ENCODE measurements at regions not wholly inside any gene's neighbourhood (a gene's known extent, or its start where the extent isn't known, plus 50 kb on each side); places are given as distances from the start of the nearest gene placed in this dataset.

GRCh38 chr1:98075626-98076025 lies 154.8 kb upstream of the DPYD start:
- peak; percentile 76 for DNase-seq (ENCODE audit: low read depth)

- no peak for DNase-seq (ENCODE audit: low read depth)
These were observed 153.0 kb upstream of the DPYD start for GRCh38 chr1:98073823-98074222.

DNA sequence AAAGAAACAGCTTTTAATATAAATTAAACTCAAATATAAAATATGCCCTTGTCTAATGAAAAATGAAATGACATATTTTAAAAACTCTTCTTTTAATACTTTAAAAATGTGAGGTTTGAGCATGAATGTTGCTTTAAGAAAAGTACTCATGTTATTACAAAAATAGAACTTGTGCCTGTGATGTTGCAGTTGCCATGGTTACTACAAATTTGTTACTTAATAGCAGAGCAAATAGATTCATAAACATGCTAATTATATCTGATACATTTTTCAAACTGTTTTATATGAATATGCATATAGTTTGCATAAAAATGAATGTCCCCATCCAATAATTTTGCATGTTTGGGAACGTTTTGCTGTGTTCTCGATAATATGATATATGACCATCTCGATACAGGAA lies 152.3 kb upstream of the DPYD start:
- no peak for DNase-seq (ENCODE audit: low read depth)

- DNase-seq (ENCODE audit: low read depth), result no peak
These were observed 151.2 kb upstream of the DPYD start for GRCh38 chr1:98072047-98072446.

DNA sequence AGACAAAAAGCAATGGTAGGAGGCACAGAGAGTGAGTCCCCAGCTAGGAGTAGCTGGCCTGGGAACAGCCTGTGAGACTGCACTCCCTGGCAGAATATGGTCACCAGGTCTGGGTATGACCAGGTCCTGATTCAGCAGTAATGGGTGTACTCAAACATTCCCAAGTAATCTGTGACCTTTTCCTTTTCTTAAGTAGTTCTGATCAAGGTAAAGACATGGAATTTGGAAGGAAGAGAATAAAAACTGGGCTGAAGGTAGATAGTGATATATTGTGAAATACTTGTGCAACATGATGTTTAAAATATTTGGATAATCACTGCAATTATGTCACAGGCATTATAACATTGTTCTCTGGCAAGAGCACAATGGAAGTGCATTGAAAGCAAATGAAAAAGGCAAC lies 147.2 kb upstream of the DPYD start:
- DNase-seq (ENCODE audit: low read depth), result no peak

GRCh38 chr1:98066911-98067310 lies 146.1 kb upstream of the DPYD start:
- DNase-seq (ENCODE audit: low read depth), result no peak

DNA sequence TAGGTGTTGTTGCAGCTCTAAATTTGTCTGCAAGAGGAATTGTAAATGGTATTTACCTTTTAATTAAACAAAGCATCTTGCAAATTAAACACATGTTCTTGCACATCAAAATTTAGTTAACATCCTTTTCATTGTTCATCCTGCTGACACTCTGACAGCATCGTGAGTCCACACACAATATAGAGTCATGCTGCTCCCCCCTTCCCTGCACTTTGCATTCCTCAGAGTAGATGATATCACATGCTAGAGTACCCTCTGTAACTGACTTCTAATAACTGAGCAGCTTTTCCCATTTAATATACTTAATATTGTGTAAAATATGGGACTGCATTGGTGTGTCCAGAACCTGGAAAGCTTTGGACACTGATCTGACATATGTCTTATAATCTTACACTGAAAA lies 138.8 kb upstream of the DPYD start:
- DNase-seq (ENCODE audit: low read depth), result peak; percentile 25

- no peak for DNase-seq (ENCODE audit: low read depth)
These were observed 137.8 kb upstream of the DPYD start for GRCh38 chr1:98058676-98059075.

- no peak for DNase-seq (ENCODE audit: low read depth)
These were observed 136.5 kb upstream of the DPYD start for GRCh38 chr1:98057236-98057910.

DNA sequence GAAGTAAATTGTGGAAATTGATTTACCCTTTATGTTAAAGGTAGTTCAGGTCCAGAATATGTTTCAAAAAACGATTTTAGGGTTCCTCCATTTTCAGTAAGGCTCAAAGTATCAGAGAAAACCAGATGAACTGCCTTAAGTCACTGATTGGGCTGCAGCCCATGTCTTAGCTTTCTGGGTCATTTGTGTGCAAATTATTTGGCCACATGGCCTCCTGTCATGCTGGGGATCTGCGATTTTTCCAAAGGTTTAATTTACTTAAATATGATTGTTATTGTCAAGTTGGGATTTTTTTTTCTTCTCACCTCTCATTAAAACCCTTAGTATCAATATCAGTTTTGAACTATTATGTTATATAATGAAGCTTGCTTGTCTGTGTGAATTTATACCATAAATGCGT lies 135.9 kb upstream of the DPYD start:
- DNase-seq (ENCODE audit: low read depth), result no peak

GRCh38 chr1:98055457-98055856 lies 134.6 kb upstream of the DPYD start:
- DNase-seq (ENCODE audit: low read depth), result no peak

GRCh38 chr1:98054786-98055185 lies 134.0 kb upstream of the DPYD start:
- no peak for DNase-seq (ENCODE audit: low read depth)

GRCh38 chr1:98054367-98054701 lies 133.5 kb upstream of the DPYD start:
- DNase-seq (ENCODE audit: low read depth), result no peak

DNA sequence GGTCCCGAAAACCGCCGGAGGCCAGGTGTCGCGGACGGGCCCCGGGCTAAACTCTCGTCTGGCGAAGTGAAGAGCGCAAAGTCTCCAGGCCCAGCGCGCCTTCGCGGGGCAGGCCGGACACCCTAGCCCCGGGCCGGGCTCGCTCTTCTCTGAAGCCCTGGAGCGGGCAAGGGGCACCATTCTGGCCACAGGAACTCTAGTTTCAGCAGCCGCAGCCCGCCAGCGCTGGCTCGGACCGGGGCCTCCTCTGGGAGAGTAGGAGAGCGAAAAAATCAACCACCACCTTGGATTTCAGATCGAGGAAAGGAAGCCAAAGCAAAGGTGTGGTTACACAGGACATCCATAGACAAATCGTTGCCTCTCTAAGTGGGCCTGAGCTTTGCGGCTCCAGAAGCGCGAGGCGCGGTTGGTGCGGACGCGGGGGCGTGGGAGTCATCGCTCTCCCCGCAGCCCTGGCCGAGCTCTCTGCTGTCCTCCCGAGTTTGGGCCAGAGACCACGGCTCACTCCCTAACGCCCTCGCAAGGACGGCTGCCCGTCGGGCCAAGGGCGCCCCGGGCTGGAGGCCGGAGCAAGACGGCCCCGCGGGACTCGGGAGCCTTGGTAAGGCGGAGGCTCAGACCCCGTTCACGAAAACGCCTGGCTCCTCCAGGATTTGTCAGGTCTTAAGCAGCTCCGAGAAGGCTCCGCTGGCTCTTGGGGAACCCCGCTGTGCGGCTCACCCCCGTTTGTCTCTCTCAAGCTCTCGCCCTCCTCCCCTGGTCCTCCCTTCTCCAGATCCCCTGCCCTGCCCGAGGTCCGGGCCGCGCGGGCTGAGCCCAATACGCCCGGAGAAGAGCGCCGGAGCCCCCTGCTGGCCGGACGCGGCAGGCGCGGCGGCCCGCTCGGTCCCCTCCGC lies 132.9 kb upstream of the DPYD start:
- DNase-seq (ENCODE audit: low read depth), result peak; percentile 80

- peak; percentile 76 for DNase-seq (ENCODE audit: low read depth)
These were observed 130.3 kb upstream of the DPYD start for GRCh38 chr1:98051065-98051675.

DNA sequence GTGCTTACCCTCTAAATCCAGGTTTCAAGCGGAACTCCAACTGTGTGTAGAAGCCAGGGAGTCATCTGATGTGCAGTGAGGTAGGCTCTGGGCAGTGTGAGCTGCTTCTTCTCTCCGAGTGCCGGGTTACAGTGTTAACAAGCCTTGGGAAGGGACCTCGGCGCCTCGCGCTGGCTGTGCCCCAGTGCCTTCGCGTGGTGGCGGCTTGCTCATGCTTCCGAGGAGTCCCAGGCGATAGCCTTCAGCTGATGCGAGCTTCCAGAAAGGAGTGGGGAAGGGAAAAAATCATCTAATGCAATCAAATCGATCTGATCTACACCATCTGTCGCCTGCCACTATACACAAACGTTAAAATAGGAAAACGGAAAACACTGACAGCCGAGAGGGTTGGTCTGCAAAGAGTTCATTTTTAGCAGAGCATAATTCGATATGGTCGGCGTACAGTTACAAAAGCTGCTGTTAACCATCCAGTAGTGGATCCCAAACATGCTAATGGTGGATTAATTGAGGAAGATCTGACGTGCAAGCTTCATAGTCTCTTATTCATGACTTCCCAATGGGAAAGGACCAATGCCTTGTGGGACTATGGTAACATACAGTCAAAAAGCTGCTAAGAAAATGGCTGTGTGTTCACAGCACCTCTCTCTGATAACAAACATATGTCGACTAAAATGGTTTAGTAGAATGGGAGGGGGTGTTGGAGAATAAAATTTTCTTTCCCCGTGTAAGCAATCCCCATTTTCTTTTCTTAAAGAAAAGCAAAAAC lies 128.7 kb upstream of the DPYD start:
- DNase-seq (ENCODE audit: low read depth), result peak; percentile 68

- DNase-seq (ENCODE audit: low read depth), result no peak
These were observed 128.0 kb upstream of the DPYD start for GRCh38 chr1:98048751-98049325.

- DNase-seq (ENCODE audit: low read depth), result peak; percentile 87
These were observed 127.4 kb upstream of the DPYD start for GRCh38 chr1:98048244-98048643.

GRCh38 chr1:98047171-98047570 lies 126.3 kb upstream of the DPYD start:
- DNase-seq (ENCODE audit: low read depth), result no peak

GRCh38 chr1:98045767-98046641 lies 125.2 kb upstream of the DPYD start:
- peak; percentile 34 for DNase-seq (ENCODE audit: low read depth)

All from M059J (cell line).